GM23338 (cell line): ENCODE measurements at regions not wholly inside any gene's neighbourhood (a gene's known extent, or its start where the extent isn't known, plus 50 kb on each side); places are given as distances from the start of the nearest gene placed in this dataset.

Experiments used
- ATAC-seq: fragments of 200-7000 bp; cut with Tn5 transposase; 3 replicates; pipeline ENCODE4 v1.9.1; 2020
- DNase-seq: peaks from one replicate; pipeline ENCODE4 v3.0.0-alpha.2; 2015; ENCODE audit warnings: low spot score
- H2AFZ ChIP-seq: fragments of 200-600 bp; sonication (generic); 2 replicates; pipeline ENCODE4 v1.8.0; 2016; ENCODE audit warnings: antibody characterized with exemption, mild to moderate bottlenecking, moderate library complexity
- H3F3A ChIP-seq: fragments of 200-600 bp; sonication (generic); replicated peaks from 2 replicates; pipeline ENCODE4 v1.8.0; 2017; ENCODE audit warnings: antibody characterized with exemption, mixed run types, low read depth
- H3K27ac ChIP-seq: fragments of 200-600 bp; sonication (generic); 2 replicates; pipeline ENCODE4 v1.6.1; 2016; ENCODE audit warnings: low read depth
- H3K27me3 ChIP-seq: fragments of 200-600 bp; sonication (generic); 2 replicates; pipeline ENCODE4 v1.8.0; 2016; ENCODE audit warnings: mild to moderate bottlenecking, mixed run types, moderate library complexity; ENCODE audit not compliant: insufficient read depth
- H3K36me3 ChIP-seq: fragments of 200-600 bp; sonication (generic); 2 replicates; pipeline ENCODE4 v1.8.0; 2016; ENCODE audit warnings: mild to moderate bottlenecking; ENCODE audit not compliant: insufficient read depth
- H3K4me1 ChIP-seq: fragments of 200-600 bp; sonication (generic); 2 replicates; pipeline ENCODE4 v1.8.0; 2016; ENCODE audit warnings: mild to moderate bottlenecking, moderate library complexity; ENCODE audit not compliant: insufficient read depth
- H3K4me2 ChIP-seq: fragments of 200-600 bp; sonication (generic); 2 replicates; pipeline ENCODE4 v1.7.1; 2017; ENCODE audit warnings: mixed run types
- H3K4me3 ChIP-seq: fragments of 200-600 bp; sonication (generic); 2 replicates; pipeline ENCODE4 v1.6.1; 2016; ENCODE audit warnings: mixed run types
- H3K79me2 ChIP-seq: fragments of 200-600 bp; sonication (generic); replicated peaks from 2 replicates; pipeline ENCODE4 v1.8.0; 2017; ENCODE audit warnings: mild to moderate bottlenecking; ENCODE audit not compliant: insufficient read depth
- H3K9me2 ChIP-seq: fragments of 200-600 bp; sonication (generic); 2 replicates; pipeline ENCODE4 v1.8.0; 2017; ENCODE audit not compliant: insufficient read depth
- H4K20me1 ChIP-seq: fragments of 200-600 bp; sonication (generic); replicated peaks from 2 replicates; pipeline ENCODE4 v1.8.0; 2017; ENCODE audit warnings: mild to moderate bottlenecking; ENCODE audit not compliant: insufficient read depth
- H3K27ac Mint-ChIP-seq: 2 replicates; pipeline ENCODE4 v1.8.0; 2020; ENCODE audit warnings: inconsistent platforms, mild to moderate bottlenecking, moderate library complexity, mixed read lengths
- H3K27me3 Mint-ChIP-seq: 3 replicates; pipeline ENCODE4 v1.8.0; 2022; ENCODE audit warnings: low read depth, mild to moderate bottlenecking, moderate library complexity, mixed read lengths, inconsistent platforms; ENCODE audit not compliant: insufficient read depth, poor library complexity
- H3K36me3 Mint-ChIP-seq: 3 replicates; pipeline ENCODE4 v1.8.0; 2021; ENCODE audit warnings: low read depth, mild to moderate bottlenecking, inconsistent platforms, moderate library complexity, mixed read lengths
- H3K4me1 Mint-ChIP-seq: 3 replicates; pipeline ENCODE4 v1.8.0; 2020; ENCODE audit warnings: mild to moderate bottlenecking, inconsistent platforms, mixed read lengths
- H3K4me3 Mint-ChIP-seq: 3 replicates; pipeline ENCODE4 v1.8.0; 2021; ENCODE audit warnings: moderate library complexity, mild to moderate bottlenecking, inconsistent platforms, mixed read lengths
- H3K9me3 Mint-ChIP-seq: 3 replicates; pipeline ENCODE4 v1.8.0; 2020; ENCODE audit warnings: moderate library complexity, mild to moderate bottlenecking, inconsistent platforms, mixed read lengths
- EZH2 ChIP-seq: fragments of 200-600 bp; sonication (generic); IDR thresholded peaks from one replicate; pipeline ENCODE4 v1.8.0; 2017; ENCODE audit warnings: antibody characterized with exemption, mild to moderate bottlenecking, low read depth; ENCODE audit not compliant: unreplicated experiment
- NANOG ChIP-seq: IDR thresholded peaks from 2 replicates; pipeline ENCODE4 v1.6.1; 2016; ENCODE audit warnings: antibody characterized with exemption, borderline replicate concordance
- POLR2AphosphoS5 ChIP-seq: IDR thresholded peaks from 2 replicates; pipeline ENCODE4 v1.6.1; 2016; ENCODE audit warnings: antibody characterized with exemption, low read depth
- STAT1 ChIP-seq: IDR thresholded peaks from one replicate; pipeline ENCODE4 v1.6.1; 2016; ENCODE audit warnings: antibody characterized with exemption; ENCODE audit not compliant: unreplicated experiment
- ZNF114 ChIP-seq: fragments of 250-450 bp; sonication (Bioruptor Pico); IDR thresholded peaks from 2 replicates; pipeline ENCODE4 v1.5.0; 2020; ENCODE audit warnings: mild to moderate bottlenecking, moderate library complexity
- ZNF331 ChIP-seq: fragments of 250-450 bp; sonication (Bioruptor Pico); IDR thresholded peaks from 2 replicates; pipeline ENCODE4 v1.5.0; 2020; ENCODE audit warnings: low read depth, mild to moderate bottlenecking, moderate library complexity
- TF ChIP-seq, protein P1 (sequence below): IDR thresholded peaks from one replicate; pipeline ENCODE4 v1.6.1; 2018; ENCODE audit warnings: antibody characterized with exemption; ENCODE audit not compliant: unreplicated experiment
- TF ChIP-seq, protein P2 (sequence below): IDR thresholded peaks from 2 replicates; pipeline ENCODE4 v1.6.1; 2016; ENCODE audit warnings: antibody characterized with exemption

DNA sequence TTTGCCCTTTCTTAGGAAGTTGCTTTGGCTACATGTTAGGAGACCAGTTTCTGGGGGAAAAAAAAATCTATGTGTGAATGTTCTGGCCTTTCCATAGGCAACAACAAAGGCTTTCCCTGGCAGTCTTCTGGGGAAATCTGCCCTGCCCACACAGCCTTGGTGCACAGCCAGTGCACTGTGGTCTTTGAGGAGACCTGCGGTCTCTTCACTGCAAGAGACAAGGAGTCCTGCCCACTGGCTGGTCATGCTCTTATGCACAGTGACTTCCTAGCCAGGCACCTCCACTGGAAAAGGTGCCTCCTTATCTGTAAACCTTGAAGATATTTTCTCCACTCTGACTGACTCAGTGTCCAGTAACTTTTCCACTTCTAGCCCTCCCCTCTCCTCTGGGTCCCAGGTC lies 155.1 kb downstream of the SUCLA2 start:
- Histone ChIP-seq H3K27ac (no peak overlapping the region), H3K27me3 (no peaks in the 10 kb centered on the region), H3K36me3 (no peaks in the 10 kb centered on the region), H3K79me2 (no peaks in the 10 kb centered on the region), H3K4me3 (no peak overlapping the region), H3F3A (no peaks in the 10 kb centered on the region), H4K20me1 (no peaks in the 10 kb centered on the region), H3K4me1 (no peaks in the 10 kb centered on the region), H3K9me2 (no peaks in the 10 kb centered on the region), H3K4me2 (no peak overlapping the region), H2AFZ (no peak overlapping the region)
- Mint-ChIP-seq H3K9me3 (peaks cover 5% of the 10 kb centered on the region; the same call in 2 of the 3 replicates), H3K4me3 (no peak overlapping the region), H3K27me3 (no peaks in the 10 kb centered on the region), H3K27ac (no peak overlapping the region), H3K36me3 (no peaks in the 10 kb centered on the region), H3K4me1 (no peaks in the 10 kb centered on the region; the same call in 2 of the 3 replicates)
- ATAC-seq (no peak), DNase-seq (no peak)
- TF ChIP-seq POLR2AphosphoS5: no peak
- TF ChIP-seq, protein P1, sequence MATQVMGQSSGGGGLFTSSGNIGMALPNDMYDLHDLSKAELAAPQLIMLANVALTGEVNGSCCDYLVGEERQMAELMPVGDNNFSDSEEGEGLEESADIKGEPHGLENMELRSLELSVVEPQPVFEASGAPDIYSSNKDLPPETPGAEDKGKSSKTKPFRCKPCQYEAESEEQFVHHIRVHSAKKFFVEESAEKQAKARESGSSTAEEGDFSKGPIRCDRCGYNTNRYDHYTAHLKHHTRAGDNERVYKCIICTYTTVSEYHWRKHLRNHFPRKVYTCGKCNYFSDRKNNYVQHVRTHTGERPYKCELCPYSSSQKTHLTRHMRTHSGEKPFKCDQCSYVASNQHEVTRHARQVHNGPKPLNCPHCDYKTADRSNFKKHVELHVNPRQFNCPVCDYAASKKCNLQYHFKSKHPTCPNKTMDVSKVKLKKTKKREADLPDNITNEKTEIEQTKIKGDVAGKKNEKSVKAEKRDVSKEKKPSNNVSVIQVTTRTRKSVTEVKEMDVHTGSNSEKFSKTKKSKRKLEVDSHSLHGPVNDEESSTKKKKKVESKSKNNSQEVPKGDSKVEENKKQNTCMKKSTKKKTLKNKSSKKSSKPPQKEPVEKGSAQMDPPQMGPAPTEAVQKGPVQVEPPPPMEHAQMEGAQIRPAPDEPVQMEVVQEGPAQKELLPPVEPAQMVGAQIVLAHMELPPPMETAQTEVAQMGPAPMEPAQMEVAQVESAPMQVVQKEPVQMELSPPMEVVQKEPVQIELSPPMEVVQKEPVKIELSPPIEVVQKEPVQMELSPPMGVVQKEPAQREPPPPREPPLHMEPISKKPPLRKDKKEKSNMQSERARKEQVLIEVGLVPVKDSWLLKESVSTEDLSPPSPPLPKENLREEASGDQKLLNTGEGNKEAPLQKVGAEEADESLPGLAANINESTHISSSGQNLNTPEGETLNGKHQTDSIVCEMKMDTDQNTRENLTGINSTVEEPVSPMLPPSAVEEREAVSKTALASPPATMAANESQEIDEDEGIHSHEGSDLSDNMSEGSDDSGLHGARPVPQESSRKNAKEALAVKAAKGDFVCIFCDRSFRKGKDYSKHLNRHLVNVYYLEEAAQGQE: no peak
- TF ChIP-seq, protein P2, sequence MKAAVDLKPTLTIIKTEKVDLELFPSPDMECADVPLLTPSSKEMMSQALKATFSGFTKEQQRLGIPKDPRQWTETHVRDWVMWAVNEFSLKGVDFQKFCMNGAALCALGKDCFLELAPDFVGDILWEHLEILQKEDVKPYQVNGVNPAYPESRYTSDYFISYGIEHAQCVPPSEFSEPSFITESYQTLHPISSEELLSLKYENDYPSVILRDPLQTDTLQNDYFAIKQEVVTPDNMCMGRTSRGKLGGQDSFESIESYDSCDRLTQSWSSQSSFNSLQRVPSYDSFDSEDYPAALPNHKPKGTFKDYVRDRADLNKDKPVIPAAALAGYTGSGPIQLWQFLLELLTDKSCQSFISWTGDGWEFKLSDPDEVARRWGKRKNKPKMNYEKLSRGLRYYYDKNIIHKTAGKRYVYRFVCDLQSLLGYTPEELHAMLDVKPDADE: no peak
- TF ChIP-seq ZNF331 (CRISPR knock-in tag): no peak

DNA sequence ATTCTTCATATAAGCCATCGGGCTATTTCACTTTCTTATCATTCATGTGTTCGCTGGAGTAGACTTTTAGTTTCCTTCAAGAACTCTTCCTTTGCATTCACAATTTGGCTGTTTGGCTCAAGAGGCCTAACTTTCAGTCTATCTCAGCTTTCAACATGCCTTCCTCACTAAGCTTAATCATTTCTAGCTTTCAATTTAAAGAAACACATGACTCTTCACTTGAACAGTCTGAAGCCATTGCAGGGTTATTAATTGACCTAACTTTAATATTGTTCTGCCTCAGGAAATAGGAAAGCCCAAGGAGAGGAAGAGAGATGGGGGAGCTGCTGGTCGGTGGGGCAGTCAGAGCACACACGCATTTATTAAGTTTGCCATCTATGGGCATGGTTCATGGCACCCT lies 158.1 kb downstream of the SUCLA2 start:
- Histone ChIP-seq H3K4me2 (no peak overlapping the region), H3K27me3 (no peaks in the 10 kb centered on the region), H3K27ac (no peak overlapping the region), H3K79me2 (no peaks in the 10 kb centered on the region), H4K20me1 (no peaks in the 10 kb centered on the region), H3F3A (no peaks in the 10 kb centered on the region), H3K4me3 (no peak overlapping the region), H2AFZ (no peak overlapping the region), H3K9me2 (no peaks in the 10 kb centered on the region), H3K4me1 (0 out of 2 replicates have a peak, but pooled peaks cover 4% of the 10 kb centered on the region), H3K36me3 (no peaks in the 10 kb centered on the region)
- DNase-seq: no peak
- no peaks in the 10 kb centered on the region for H3K9me3 Mint-ChIP-seq
- no peaks in the 10 kb centered on the region for H3K27me3 Mint-ChIP-seq
- no peak for ATAC-seq
- H3K4me1 Mint-ChIP-seq: peaks cover 6% of the 10 kb centered on the region
- no peak overlapping the region for H3K27ac Mint-ChIP-seq
- H3K4me3 Mint-ChIP-seq: no peak overlapping the region
- H3K36me3 Mint-ChIP-seq: no peaks in the 10 kb centered on the region
- TF ChIP-seq EZH2 (no peak), NANOG (no peak), ZNF114 (no peak), STAT1 (no peak)
- TF ChIP-seq, protein P1: no peak
